PC-9 (cell line): ENCODE measurements at regions not wholly inside any gene's neighbourhood (a gene's known extent, or its start where the extent isn't known, plus 50 kb on each side); places are given as distances from the start of the nearest gene placed in this dataset.

ENCODE experiments used
- BruUV-seq: library from RNA; stranded (reverse); fragments of 400-500 nt; replicated peaks from 2 replicates; lab custom pipeline; 2021; lab: Mats Ljungman, UMichigan
- CTCF ChIA-PET: fragments of 300-600 bp; sonication (Branson Sonifier 250); formaldehyde crosslinking; loops from one replicate; lab custom pipeline; 2022; ENCODE audit warnings: antibody characterized with exemption; lab: Charles Lee
- POLR2A ChIA-PET: fragments of 300-600 bp; sonication (Branson Sonifier 250); formaldehyde crosslinking; loops from one replicate; lab custom pipeline; 2022; ENCODE audit warnings: antibody characterized with exemption; ENCODE audit not compliant: unreplicated experiment; lab: Charles Lee
- DNase-seq, 2 experiments: peaks; one replicate each; pipeline versions ENCODE4 v3.0.0 to v3.0.0-alpha.2; 2015 to 2022; ENCODE audit warnings: mixed read lengths in 1 of 2
- H2AFZ ChIP-seq: fragments of 200-600 bp; sonication (generic); 2 replicates; pipeline ENCODE4 v1.8.1; 2017; ENCODE audit warnings: antibody characterized with exemption
- H3F3A ChIP-seq: fragments of 200-600 bp; sonication (generic); 2 replicates; pipeline ENCODE4 v1.8.1; 2017; ENCODE audit warnings: antibody characterized with exemption, mild to moderate bottlenecking, low read depth; ENCODE audit not compliant: insufficient read depth
- H3K27ac ChIP-seq: fragments of 200-600 bp; sonication (generic); 2 replicates; pipeline ENCODE4 v1.6.1; 2016; ENCODE audit warnings: mixed run types
- H3K27me3 ChIP-seq: fragments of 200-600 bp; sonication (generic); 2 replicates; pipeline ENCODE4 v1.6.1; 2016; ENCODE audit warnings: low read depth, mixed run types; ENCODE audit not compliant: insufficient read depth
- H3K36me3 ChIP-seq: fragments of 200-600 bp; sonication (generic); 2 replicates; pipeline ENCODE4 v1.6.1; 2016; ENCODE audit warnings: low read depth, mixed run types
- H3K4me1 ChIP-seq: fragments of 200-600 bp; sonication (generic); replicated peaks from 2 replicates; pipeline ENCODE4 v1.6.1; 2016; ENCODE audit warnings: mixed run types; ENCODE audit not compliant: insufficient read depth
- H3K4me2 ChIP-seq: fragments of 200-600 bp; sonication (generic); 2 replicates; pipeline ENCODE4 v1.6.1; 2017; ENCODE audit warnings: mixed run types
- H3K4me3 ChIP-seq: fragments of 200-600 bp; sonication (generic); 2 replicates; pipeline ENCODE4 v1.6.1; 2016; ENCODE audit warnings: mixed run types
- H3K79me2 ChIP-seq: fragments of 200-600 bp; sonication (generic); 2 replicates; pipeline ENCODE4 v1.6.1; 2017; ENCODE audit warnings: low read depth, mixed run types
- H3K9me2 ChIP-seq: fragments of 200-600 bp; sonication (generic); 2 replicates; pipeline ENCODE4 v1.8.1; 2017; ENCODE audit warnings: mild to moderate bottlenecking; ENCODE audit not compliant: insufficient read depth
- H3K9me3 ChIP-seq: fragments of 200-600 bp; sonication (generic); 2 replicates; pipeline ENCODE4 v1.8.1; 2016; ENCODE audit warnings: low read depth; ENCODE audit not compliant: insufficient read depth
- H4K20me1 ChIP-seq: fragments of 200-600 bp; sonication (generic); 2 replicates; pipeline ENCODE4 v1.8.1; 2017; ENCODE audit not compliant: insufficient read depth
- CTCF ChIP-seq: fragments of 200-600 bp; sonication (generic); conservative IDR thresholded peaks from 2 replicates; pipeline ENCODE4 v1.6.1; 2017; ENCODE audit warnings: mixed run types, antibody characterized with exemption, mild to moderate bottlenecking, moderate library complexity
- EZH2 ChIP-seq: fragments of 200-600 bp; sonication (generic); IDR thresholded peaks from 2 replicates; pipeline ENCODE4 v1.8.0; 2017; ENCODE audit warnings: antibody characterized with exemption, low read depth
- intact Hi-C: fragments of 100-400 bp; cut with micrococcal nuclease; formaldehyde crosslinking; loops from one replicate; pipeline ENCODE4 v1.10.0; 2022; ENCODE audit not compliant: unreplicated experiment

GRCh38 chr11:37612146-37612545 is 1014.1 kb upstream of the RAG2 start:
- no peak overlapping the region for H3K4me3 ChIP-seq
- no TSS peak for BruUV-seq
- CTCF ChIA-PET: interaction anchor here (0.6 kb wide), 1 partner anchor 326 kb away, joined by 13 read pairs; no protein-coding TSS in a partner anchor

GRCh38 chr11:37605229-37605628 is 1007.2 kb upstream of the RAG2 start:
- TF ChIP-seq EZH2 (no peak), CTCF (no peak)
- DNase-seq: no peak
- no TSS peak for BruUV-seq

More at GRCh38 chr11:37612146-37612545, 1014.1 kb upstream of the RAG2 start:
- Histone ChIP-seq H3F3A (no peaks in the 10 kb centered on the region), H3K9me3 (no peaks in the 10 kb centered on the region; the same call in 1 of the 2 replicates), H3K27ac (no peak overlapping the region), H3K79me2 (no peaks in the 10 kb centered on the region), H3K36me3 (no peaks in the 10 kb centered on the region), H3K4me1 (no peaks in the 10 kb centered on the region), H3K27me3 (no peaks in the 10 kb centered on the region), H3K9me2 (no peaks in the 10 kb centered on the region), H3K4me2 (no peak overlapping the region), H4K20me1 (no peaks in the 10 kb centered on the region), H2AFZ (no peak overlapping the region)
- no peak for DNase-seq
- POLR2A ChIA-PET: no interaction called here
- intact Hi-C loops: no loop called here
- TF ChIP-seq EZH2 (no peak), CTCF (no peak)

DNA sequence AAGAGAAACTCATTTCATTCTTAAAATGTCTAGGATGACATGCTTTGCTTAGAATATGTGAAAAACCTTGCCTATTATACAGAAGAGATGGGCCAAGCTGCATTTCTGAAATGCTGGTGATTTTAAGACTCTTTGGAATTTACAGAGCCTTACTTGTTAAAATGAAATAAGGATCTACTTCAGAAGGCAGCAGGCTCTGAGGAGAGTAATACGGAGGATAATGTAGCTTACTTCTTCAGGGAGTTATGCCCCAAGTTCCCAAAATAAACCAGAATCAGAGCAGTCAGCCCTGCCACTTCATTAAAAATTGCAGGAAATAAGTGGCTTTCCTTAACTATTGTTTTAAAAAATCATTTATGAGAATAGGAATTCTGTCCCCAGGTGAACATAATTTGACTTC is 1000.3 kb upstream of the RAG2 start:
- ChIA-PET CTCF (no interaction called here), POLR2A (no interaction called here)

More at GRCh38 chr11:37605229-37605628, 1007.2 kb upstream of the RAG2 start:
- H3K9me2 ChIP-seq: no peaks in the 10 kb centered on the region
- H3K4me3 ChIP-seq: no peak overlapping the region
- H3K36me3 ChIP-seq: no peaks in the 10 kb centered on the region
- no peaks in the 10 kb centered on the region for H3K27me3 ChIP-seq
- no peaks in the 10 kb centered on the region for H3K79me2 ChIP-seq
- no peak overlapping the region for H3K27ac ChIP-seq
- no peaks in the 10 kb centered on the region for H3F3A ChIP-seq
- H4K20me1 ChIP-seq: no peaks in the 10 kb centered on the region
- H3K9me3 ChIP-seq: no peaks in the 10 kb centered on the region; the same call in none of the 2 replicates
- intact Hi-C loops: no loop called here
- CTCF ChIA-PET: no interaction called here
- H3K4me1 ChIP-seq: no peaks in the 10 kb centered on the region
- H3K4me2 ChIP-seq: no peak overlapping the region
- POLR2A ChIA-PET: no interaction called here
- H2AFZ ChIP-seq: no peak overlapping the region

More for the DNA sequence above, 1000.3 kb upstream of the RAG2 start:
- Histone ChIP-seq H3K36me3 (no peaks in the 10 kb centered on the region), H3K9me3 (no peaks in the 10 kb centered on the region), H3K9me2 (no peaks in the 10 kb centered on the region), H3F3A (no peaks in the 10 kb centered on the region), H3K79me2 (no peaks in the 10 kb centered on the region), H3K4me1 (no peaks in the 10 kb centered on the region), H3K4me3 (no peak overlapping the region), H3K27me3 (no peaks in the 10 kb centered on the region), H4K20me1 (no peaks in the 10 kb centered on the region), H3K4me2 (no peak overlapping the region), H3K27ac (no peak overlapping the region), H2AFZ (no peak overlapping the region; the same call in 1 of the 2 replicates)
- DNase-seq: no peak
- TF ChIP-seq CTCF: no peak
- TF ChIP-seq EZH2: no peak
- intact Hi-C loops: no loop called here
- no TSS peak for BruUV-seq
